ENCODE measurements at regions not wholly inside any gene's neighbourhood (a gene's known extent, or its start where the extent isn't known, plus 50 kb on each side); places are given as distances from the start of the nearest gene placed in this dataset.

DNA sequence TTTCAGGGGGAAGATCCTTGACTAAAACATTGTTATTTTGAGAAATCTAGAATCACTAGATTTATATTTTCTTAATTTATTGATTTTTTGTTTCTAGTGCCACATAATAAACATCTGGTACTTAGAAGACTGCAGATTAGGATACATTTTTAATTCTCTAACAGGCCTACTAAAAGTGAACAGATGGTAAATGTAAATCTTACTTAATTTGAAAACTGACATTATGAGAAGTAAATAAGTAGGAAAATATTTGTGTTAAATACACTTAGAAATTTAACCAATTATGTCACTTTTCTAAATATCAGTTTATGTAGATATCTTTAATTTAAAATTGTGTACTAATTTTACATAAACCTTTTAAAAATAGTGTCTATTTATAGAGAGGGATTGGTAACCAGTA lies 2255.6 kb upstream of the PCDH20 start:
- DNase-seq (ENCODE audit: low read depth) (no peak), FAIRE-seq (no peak)
- H4K20me1 ChIP-seq (ENCODE audit: insufficient read depth, low read length): no peaks in the 10 kb centered on the region
- no peaks in the 10 kb centered on the region for H3K9me3 ChIP-seq (ENCODE audit: insufficient read depth, low read depth, low read length)
- no peak overlapping the region for H3K27ac ChIP-seq (ENCODE audit: low read depth, low read length)
- no peaks in the 10 kb centered on the region for H3K9me3 Mint-ChIP-seq (ENCODE audit: unreplicated experiment)
- H3K4me3 Mint-ChIP-seq (ENCODE audit: unreplicated experiment): no peak overlapping the region
- no peaks in the 10 kb centered on the region for H3K27me3 ChIP-seq (ENCODE audit: insufficient read depth, low read length)
- H3K79me2 ChIP-seq (ENCODE audit: insufficient read depth, low read length): no peaks in the 10 kb centered on the region
- H3K9ac ChIP-seq (ENCODE audit: low read length): no peak overlapping the region
- H3K27me3 Mint-ChIP-seq (ENCODE audit: low read depth, unreplicated experiment): no peaks in the 10 kb centered on the region
- no peaks in the 10 kb centered on the region for H3K36me3 ChIP-seq (ENCODE audit: insufficient read depth, low read length)
- H3K4me2 ChIP-seq (ENCODE audit: low read length): no peak overlapping the region
- H3K36me3 Mint-ChIP-seq (ENCODE audit: low read depth, unreplicated experiment): no peaks in the 10 kb centered on the region
- H3K4me3 ChIP-seq (ENCODE audit: insufficient read depth, low read depth, low read length): no peak overlapping the region
- H3K4me1 Mint-ChIP-seq (ENCODE audit: low read depth, unreplicated experiment): no peaks in the 10 kb centered on the region
- H3K27ac Mint-ChIP-seq (ENCODE audit: unreplicated experiment): no peak overlapping the region
- no peaks in the 10 kb centered on the region for H3K4me1 ChIP-seq (ENCODE audit: insufficient read depth, low read length)
- no peak for TF ChIP-seq EZH2 (IDR thresholded peaks at IDR 0.05; ENCODE audit: insufficient read depth, low read length)
- TF ChIP-seq, protein P1, sequence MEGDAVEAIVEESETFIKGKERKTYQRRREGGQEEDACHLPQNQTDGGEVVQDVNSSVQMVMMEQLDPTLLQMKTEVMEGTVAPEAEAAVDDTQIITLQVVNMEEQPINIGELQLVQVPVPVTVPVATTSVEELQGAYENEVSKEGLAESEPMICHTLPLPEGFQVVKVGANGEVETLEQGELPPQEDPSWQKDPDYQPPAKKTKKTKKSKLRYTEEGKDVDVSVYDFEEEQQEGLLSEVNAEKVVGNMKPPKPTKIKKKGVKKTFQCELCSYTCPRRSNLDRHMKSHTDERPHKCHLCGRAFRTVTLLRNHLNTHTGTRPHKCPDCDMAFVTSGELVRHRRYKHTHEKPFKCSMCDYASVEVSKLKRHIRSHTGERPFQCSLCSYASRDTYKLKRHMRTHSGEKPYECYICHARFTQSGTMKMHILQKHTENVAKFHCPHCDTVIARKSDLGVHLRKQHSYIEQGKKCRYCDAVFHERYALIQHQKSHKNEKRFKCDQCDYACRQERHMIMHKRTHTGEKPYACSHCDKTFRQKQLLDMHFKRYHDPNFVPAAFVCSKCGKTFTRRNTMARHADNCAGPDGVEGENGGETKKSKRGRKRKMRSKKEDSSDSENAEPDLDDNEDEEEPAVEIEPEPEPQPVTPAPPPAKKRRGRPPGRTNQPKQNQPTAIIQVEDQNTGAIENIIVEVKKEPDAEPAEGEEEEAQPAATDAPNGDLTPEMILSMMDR (IDR thresholded peaks at IDR 0.05; ENCODE audit: insufficient read depth, low read depth, low read length): no peak
- H2AFZ ChIP-seq (ENCODE audit: low read depth, low read length): no peak overlapping the region

DNA sequence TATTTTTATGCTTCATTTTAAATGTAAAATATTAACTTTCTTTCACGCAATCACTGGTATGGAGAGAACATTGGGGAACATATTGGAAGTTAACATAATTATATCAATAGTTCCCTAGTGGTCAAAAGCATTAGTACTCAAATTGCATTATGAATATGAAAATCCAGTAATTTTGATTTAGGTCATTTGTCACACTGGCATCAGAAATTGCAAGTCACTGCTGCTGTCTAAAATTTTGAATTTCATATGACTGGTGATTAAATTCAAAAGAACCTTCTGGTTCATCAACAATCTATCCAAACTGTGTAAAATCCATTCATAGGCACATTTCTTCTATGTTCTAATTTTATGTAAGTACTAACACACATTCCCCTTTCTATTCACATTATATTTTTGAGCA lies 2235.7 kb upstream of the PCDH20 start:
- H3K9me3 Mint-ChIP-seq (ENCODE audit: unreplicated experiment): peaks cover 2% of the 10 kb centered on the region

DNA sequence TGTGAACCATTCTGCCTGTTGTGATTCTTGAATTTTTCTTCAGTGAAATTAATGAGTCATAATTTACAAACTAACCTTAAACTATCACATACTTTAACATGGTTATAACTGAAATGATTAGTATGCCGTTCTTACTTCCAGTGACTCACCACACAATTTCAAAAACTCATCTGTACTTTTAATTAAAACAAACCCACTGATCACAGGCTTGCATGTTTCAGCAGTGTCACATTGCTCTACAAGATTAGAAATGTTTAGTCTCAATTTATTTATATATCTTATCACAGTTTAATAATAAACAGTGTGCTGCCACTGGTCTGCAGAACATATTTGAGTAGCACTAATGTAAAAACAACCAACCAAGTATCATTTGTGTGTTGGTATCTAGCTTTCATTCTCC lies 2227.9 kb upstream of the PCDH20 start:
- Histone ChIP-seq H3K79me2 (ENCODE audit: insufficient read depth, low read length) (no peaks in the 10 kb centered on the region), H3K9me3 (ENCODE audit: insufficient read depth, low read depth, low read length) (no peaks in the 10 kb centered on the region), H3K27ac (ENCODE audit: low read depth, low read length) (no peak overlapping the region), H3K4me2 (ENCODE audit: low read length) (no peak overlapping the region), H2AFZ (ENCODE audit: low read depth, low read length) (no peak overlapping the region), H3K4me3 (ENCODE audit: insufficient read depth, low read depth, low read length) (no peak overlapping the region), H3K4me1 (ENCODE audit: insufficient read depth, low read length) (no peaks in the 10 kb centered on the region), H3K36me3 (ENCODE audit: insufficient read depth, low read length) (no peaks in the 10 kb centered on the region), H3K27me3 (ENCODE audit: insufficient read depth, low read length) (no peaks in the 10 kb centered on the region), H3K9ac (ENCODE audit: low read length) (no peak overlapping the region), H4K20me1 (ENCODE audit: insufficient read depth, low read length) (no peaks in the 10 kb centered on the region)
- Mint-ChIP-seq H3K4me1 (ENCODE audit: low read depth, unreplicated experiment) (no peaks in the 10 kb centered on the region), H3K36me3 (ENCODE audit: low read depth, unreplicated experiment) (no peaks in the 10 kb centered on the region), H3K9me3 (ENCODE audit: unreplicated experiment) (no peaks in the 10 kb centered on the region), H3K4me3 (ENCODE audit: unreplicated experiment) (no peak overlapping the region), H3K27ac (ENCODE audit: unreplicated experiment) (no peak overlapping the region), H3K27me3 (ENCODE audit: low read depth, unreplicated experiment) (no peaks in the 10 kb centered on the region)
- no peak for TF ChIP-seq EZH2 (IDR thresholded peaks at IDR 0.05; ENCODE audit: insufficient read depth, low read length)
- TF ChIP-seq, protein P1 (IDR thresholded peaks at IDR 0.05; ENCODE audit: insufficient read depth, low read depth, low read length): no peak
- FAIRE-seq (no peak), DNase-seq (ENCODE audit: low read depth) (no peak)

More for the DNA sequence above, 2235.7 kb upstream of the PCDH20 start:
- no peak for FAIRE-seq
- Histone ChIP-seq H3K27me3 (ENCODE audit: insufficient read depth, low read length) (no peaks in the 10 kb centered on the region), H3K79me2 (ENCODE audit: insufficient read depth, low read length) (no peaks in the 10 kb centered on the region), H3K36me3 (ENCODE audit: insufficient read depth, low read length) (no peaks in the 10 kb centered on the region), H3K4me2 (ENCODE audit: low read length) (no peak overlapping the region), H3K27ac (ENCODE audit: low read depth, low read length) (no peak overlapping the region), H3K4me1 (ENCODE audit: insufficient read depth, low read length) (no peaks in the 10 kb centered on the region), H3K4me3 (ENCODE audit: insufficient read depth, low read depth, low read length) (no peak overlapping the region), H3K9ac (ENCODE audit: low read length) (no peak overlapping the region), H3K9me3 (ENCODE audit: insufficient read depth, low read depth, low read length) (no peaks in the 10 kb centered on the region), H4K20me1 (ENCODE audit: insufficient read depth, low read length) (no peaks in the 10 kb centered on the region), H2AFZ (ENCODE audit: low read depth, low read length) (no peak overlapping the region)
- no peak for DNase-seq (ENCODE audit: low read depth)
- Mint-ChIP-seq H3K4me1 (ENCODE audit: low read depth, unreplicated experiment) (no peaks in the 10 kb centered on the region), H3K27ac (ENCODE audit: unreplicated experiment) (no peak overlapping the region), H3K4me3 (ENCODE audit: unreplicated experiment) (no peak overlapping the region), H3K36me3 (ENCODE audit: low read depth, unreplicated experiment) (no peaks in the 10 kb centered on the region), H3K27me3 (ENCODE audit: low read depth, unreplicated experiment) (no peaks in the 10 kb centered on the region)
- TF ChIP-seq, protein P1 (IDR thresholded peaks at IDR 0.05; ENCODE audit: insufficient read depth, low read depth, low read length): no peak
- no peak for TF ChIP-seq EZH2 (IDR thresholded peaks at IDR 0.05; ENCODE audit: insufficient read depth, low read length)

All from astrocyte (in vitro differentiated cells and primary cell).